ENCODE measurements at regions not wholly inside any gene's neighbourhood (a gene's known extent, or its start where the extent isn't known, plus 50 kb on each side); places are given as distances from the start of the nearest gene placed in this dataset.

DNA sequence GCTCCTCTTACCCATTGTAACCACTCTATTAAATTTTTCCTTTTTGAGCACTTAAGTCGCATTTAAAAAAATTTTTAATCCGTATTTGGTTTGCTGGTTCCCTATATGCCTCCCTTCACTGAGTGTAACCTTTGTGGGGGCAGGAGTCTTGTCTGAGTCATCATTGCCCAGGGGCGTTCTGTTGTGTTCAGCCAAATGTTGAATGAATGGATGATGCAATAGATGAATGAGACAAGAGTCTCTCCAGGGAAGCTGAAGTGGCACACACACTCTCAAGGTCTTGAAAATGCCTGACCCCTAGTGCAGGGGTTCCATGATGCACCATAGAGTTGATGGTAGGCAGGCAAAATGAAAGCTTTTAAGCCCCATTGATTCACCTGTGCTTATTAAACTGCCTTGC, 123.0 kb upstream of the RBFOX1 start:
- in situ Hi-C loops (cut with HindIII; ENCODE audit: low pct_unique_long_range_greater_than_20kb, low sequenced_read_pairs), result no loop called here
- DNase-seq (ENCODE audit: low read depth, low spot score), result peak; percentile 11

DNA sequence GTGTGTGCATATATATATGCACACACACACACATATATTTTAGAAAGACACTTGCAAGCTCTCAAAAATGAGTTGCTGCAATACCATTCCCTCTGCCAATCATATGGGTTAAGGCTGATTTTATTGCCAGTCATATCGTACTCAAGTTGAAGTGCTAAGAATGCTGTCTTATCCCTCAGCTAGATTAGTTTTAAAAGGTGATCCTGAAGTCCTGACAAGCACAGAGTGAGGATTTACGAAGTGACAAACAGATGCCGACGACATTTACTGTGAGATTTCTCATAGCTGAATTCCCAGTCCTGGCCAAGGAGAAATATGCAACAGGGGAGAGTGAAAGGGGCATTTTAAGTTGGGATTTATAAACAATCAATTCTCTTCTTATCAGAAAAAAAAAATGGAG, 126.2 kb upstream of the RBFOX1 start:
- no peak for DNase-seq (ENCODE audit: low read depth, low spot score)
- in situ Hi-C loops (cut with HindIII; ENCODE audit: low pct_unique_long_range_greater_than_20kb, low sequenced_read_pairs), result no loop called here

DNA sequence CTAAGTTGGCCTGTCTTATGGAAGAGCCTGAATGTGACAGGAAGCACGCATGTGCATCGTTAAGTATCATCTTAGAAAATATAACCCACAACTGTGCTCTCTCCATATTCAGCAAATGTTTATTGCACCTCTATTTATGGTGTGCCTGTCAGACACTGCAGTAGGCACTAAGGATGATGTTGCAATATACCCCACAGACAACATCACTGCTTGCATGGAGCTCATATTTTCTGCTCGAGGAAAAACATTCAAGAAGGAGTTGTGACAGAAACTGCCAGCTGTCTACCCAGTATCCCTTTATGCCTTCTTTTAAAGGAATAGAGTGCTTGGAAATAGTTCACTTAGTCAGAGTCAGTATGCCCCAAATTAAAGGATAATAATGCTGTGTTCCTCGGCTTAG, 132.3 kb upstream of the RBFOX1 start:
- no peak for DNase-seq (ENCODE audit: low read depth, low spot score)
- in situ Hi-C loops (cut with HindIII; ENCODE audit: low pct_unique_long_range_greater_than_20kb, low sequenced_read_pairs), result no loop called here

DNA sequence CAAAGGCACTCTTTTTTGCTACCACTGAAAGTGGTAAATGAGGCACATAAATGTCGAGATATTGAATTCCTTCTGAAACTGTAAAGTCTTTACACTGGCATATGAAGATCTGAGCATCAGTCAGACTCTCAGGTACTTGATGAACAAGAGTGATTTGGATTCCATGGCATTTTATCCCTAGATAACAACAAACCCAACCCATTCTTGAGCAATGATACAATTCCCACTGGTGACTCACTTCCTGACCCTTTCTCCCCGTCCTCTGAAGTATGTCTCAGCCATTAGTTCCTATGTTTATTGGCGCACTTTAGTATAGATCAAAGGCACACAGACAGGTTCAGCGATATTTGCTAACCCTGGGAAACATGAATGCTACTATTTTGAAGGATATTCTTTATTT, 147.0 kb upstream of the RBFOX1 start:
- in situ Hi-C loops (cut with HindIII; ENCODE audit: low pct_unique_long_range_greater_than_20kb, low sequenced_read_pairs), result no loop called here
- no peak for DNase-seq (ENCODE audit: low read depth, low spot score)

DNA sequence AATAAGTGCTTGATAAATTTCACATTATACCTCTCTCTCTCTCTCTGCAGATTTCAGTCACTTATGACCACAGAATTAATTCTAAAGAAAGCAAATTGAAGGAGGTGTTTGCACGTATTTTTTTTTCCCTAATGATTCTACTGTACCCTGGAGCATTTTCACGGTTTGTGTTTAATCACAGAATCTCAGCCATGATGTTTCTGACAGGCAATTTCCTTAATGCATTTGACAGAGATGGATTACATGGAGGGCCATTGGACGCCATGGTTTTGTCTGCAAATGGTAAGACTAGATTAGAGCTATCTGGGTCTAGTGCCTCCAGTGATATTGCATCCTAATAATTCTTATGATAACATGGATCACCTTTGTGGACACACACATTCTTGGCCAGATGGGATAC, 147.5 kb upstream of the RBFOX1 start:
- no peak for DNase-seq (ENCODE audit: low read depth, low spot score)
- in situ Hi-C loops (cut with HindIII; ENCODE audit: low pct_unique_long_range_greater_than_20kb, low sequenced_read_pairs), result no loop called here

DNA sequence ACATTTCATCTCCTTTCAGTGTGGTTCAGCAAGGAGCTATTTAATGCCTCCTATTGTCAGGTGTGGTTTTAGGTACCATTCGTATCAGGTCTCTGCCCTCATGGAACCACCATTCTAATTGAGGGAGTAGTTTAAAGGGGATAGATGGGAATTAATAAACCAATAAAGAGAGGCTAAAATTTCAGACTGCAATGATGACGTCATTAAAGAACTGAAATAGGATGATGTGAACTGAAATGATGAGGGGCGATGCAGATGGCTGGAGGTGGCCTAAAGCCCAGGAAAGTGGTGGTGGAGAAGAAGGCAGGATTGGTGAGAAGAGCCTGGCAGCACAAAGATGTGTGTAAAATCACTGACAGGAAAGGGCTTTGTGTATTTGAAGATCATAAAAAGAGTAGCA, 148.9 kb upstream of the RBFOX1 start:
- in situ Hi-C loops (cut with HindIII; ENCODE audit: low pct_unique_long_range_greater_than_20kb, low sequenced_read_pairs), result no loop called here

DNA sequence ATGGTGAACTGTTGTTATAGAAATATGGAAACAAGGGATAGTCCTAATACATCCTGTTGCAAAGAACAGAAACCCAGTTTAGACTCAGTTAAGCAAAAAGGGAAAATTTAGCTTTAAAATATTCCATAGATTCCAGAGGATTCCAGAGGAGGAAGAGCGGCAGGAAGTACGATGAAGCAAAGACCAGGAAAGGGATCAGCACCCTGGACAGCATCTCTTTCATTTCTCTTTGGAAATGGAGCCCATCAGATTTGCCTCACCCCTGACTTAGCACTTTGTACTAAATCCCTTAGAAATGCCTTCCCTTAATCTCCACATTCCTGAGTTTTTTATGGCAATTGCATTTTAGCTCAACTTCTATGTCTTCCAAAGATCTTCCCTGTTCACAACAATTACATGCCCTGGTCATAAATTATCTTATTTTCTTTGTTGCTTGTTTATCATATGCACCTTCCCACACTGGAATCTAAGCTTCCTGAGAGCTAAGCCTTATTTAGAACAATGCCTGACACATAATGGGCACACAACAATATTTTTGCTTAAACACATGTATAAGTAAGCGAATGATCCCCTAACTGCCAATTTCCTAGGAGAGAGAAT, 150.0 kb upstream of the RBFOX1 start:
- in situ Hi-C loops (cut with HindIII; ENCODE audit: low pct_unique_long_range_greater_than_20kb, low sequenced_read_pairs), result no loop called here
- DNase-seq (ENCODE audit: low read depth, low spot score), result no peak

More for the DNA sequence above, 148.9 kb upstream of the RBFOX1 start:
- no peak for DNase-seq (ENCODE audit: low read depth, low spot score)

DNA sequence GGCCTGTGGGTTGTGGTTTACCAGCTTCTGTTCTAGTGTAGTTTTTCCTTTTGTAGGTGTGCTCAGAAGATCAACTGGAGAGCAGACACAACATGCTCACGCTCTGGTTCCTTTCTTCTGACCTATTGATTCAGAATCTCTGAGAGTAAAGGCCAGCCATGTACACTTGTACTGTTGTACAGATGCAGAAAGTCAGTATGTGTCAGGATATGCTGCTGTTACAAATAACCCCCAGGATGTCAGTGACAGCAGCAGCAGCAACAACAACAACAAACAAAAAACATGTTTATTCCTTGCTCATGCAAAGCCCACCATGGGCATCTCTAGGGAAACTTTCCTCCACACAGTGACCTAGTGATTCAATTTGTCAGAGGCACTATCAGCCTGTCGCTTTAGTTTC, 154.8 kb upstream of the RBFOX1 start:
- in situ Hi-C loops (cut with HindIII; ENCODE audit: low pct_unique_long_range_greater_than_20kb, low sequenced_read_pairs), result no loop called here
- DNase-seq (ENCODE audit: low read depth, low spot score), result no peak

DNA sequence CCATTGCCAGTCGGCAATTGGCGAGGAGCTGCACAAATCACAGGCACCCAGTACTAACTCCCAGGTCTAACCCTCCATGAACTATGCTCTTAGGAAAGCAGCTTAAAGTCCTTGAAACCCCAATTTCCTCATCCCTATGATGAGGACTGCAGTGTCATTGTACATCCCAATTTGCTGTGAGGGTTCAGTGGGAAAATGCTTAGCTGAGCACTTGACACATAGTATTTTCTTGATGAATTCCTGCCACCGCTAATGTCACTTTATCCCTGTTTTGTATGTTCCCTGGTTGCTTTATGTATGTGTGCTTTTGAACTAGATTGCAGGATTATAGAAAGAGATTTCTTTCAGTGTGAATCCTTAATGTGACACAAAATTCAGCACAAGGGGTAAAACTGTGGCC, 161.5 kb upstream of the RBFOX1 start:
- in situ Hi-C loops (cut with HindIII; ENCODE audit: low pct_unique_long_range_greater_than_20kb, low sequenced_read_pairs), result no loop called here

DNA sequence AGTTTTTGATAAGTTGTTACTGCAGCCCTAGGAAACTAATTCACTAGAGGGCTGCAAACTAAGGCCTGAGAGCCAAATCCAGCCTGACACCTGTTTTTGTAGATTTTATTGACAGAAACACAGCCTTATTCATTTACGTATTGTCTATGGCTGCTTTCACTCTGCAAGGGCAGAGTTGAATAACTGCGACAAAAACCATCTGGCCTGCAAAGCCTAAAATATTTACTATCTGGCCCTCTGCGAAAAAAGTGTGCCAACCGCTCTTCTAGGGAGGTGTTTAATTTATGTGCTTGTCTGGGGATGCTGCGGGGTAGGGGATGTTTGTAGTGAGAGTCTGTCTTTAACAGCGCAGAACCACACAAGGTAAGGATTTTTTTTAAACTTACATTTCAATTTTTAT, 165.0 kb upstream of the RBFOX1 start:
- in situ Hi-C loops (cut with HindIII; ENCODE audit: low pct_unique_long_range_greater_than_20kb, low sequenced_read_pairs), result no loop called here
- no peak for DNase-seq (ENCODE audit: low read depth, low spot score)

More for the DNA sequence above, 161.5 kb upstream of the RBFOX1 start:
- DNase-seq (ENCODE audit: low read depth, low spot score), result no peak

DNA sequence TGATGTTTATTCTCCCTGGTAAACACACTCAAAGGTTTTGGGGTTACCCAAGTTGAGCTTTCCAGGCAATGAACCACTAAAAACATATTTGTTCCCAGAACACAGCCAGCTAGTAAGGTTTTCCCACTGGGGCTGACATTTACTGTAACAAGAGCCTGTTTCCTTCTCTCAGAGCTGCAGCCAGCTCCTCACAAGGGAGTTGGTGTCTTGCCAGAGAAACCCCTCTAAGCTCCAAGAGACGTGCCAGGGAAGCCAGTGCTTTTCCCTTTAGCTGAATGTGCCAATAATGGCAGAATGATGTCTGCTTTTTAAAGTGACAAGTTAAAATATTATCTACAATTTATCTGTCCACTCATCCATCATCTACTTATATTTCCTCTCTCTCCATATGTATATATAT, 170.8 kb upstream of the RBFOX1 start:
- in situ Hi-C loops (cut with HindIII; ENCODE audit: low pct_unique_long_range_greater_than_20kb, low sequenced_read_pairs), result no loop called here
- DNase-seq (ENCODE audit: low read depth, low spot score), result no peak

DNA sequence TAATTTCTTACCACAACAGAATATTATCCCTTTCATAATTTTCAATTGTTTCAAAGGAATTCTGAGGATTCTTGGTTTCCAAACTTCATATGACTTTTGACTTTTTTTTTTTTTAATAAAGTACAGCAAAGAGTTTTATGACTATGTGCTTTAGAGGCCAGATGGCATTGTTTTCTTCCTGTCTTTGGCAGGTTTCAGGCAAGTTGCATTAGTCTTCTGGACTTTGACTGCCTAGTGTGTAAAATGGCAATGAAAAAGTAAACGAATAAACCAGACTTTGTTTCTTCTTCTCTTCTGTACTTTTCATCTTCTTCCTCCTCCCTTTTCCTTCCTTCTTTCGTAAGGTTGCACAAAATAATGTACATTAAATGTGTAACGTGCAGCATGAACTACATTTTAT, 172.6 kb upstream of the RBFOX1 start:
- DNase-seq (ENCODE audit: low read depth, low spot score), result no peak
- in situ Hi-C loops (cut with HindIII; ENCODE audit: low pct_unique_long_range_greater_than_20kb, low sequenced_read_pairs), result no loop called here

DNA sequence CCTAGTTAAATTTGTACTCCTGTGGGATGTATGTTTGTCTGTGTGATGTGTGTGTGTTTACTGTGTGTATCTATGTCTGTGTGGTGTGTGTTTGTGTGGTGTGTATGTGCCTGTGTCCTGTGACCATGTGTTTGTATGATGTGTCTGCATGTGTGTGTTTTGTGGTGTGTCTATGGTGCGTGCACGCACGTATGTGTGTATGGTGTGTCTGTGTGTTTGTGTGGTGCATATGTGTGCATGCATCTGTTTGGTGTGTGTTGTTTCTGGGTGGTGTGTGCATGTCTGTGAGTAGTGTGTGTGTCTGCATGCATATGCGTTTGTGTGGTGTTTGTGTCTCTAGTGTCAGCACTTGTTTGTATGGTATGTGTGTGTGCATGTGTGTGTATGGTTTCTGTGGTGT, 174.2 kb upstream of the RBFOX1 start:
- in situ Hi-C loops (cut with HindIII; ENCODE audit: low pct_unique_long_range_greater_than_20kb, low sequenced_read_pairs), result no loop called here

DNA sequence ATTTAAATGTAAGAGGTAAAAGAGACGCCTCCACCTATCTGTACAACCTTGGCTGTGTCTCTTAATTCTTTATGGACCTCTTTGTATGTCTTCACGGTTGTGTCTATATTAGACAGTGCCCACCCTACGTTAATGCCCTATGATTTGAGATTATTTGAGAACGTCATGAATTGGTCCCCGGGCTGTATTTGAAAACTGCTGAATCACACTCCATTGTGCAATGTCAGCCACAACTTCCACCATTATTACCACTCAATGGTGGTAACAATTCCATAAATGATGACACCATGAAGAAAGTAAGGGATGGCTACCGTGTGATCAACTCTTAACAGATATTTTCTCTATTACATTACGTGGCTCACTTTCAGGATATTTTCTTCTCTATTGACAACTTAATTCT, 182.4 kb upstream of the RBFOX1 start:
- in situ Hi-C loops (cut with HindIII; ENCODE audit: low pct_unique_long_range_greater_than_20kb, low sequenced_read_pairs), result no loop called here
- DNase-seq (ENCODE audit: low read depth, low spot score), result no peak

More for the DNA sequence above, 174.2 kb upstream of the RBFOX1 start:
- DNase-seq (ENCODE audit: low read depth, low spot score), result no peak

DNA sequence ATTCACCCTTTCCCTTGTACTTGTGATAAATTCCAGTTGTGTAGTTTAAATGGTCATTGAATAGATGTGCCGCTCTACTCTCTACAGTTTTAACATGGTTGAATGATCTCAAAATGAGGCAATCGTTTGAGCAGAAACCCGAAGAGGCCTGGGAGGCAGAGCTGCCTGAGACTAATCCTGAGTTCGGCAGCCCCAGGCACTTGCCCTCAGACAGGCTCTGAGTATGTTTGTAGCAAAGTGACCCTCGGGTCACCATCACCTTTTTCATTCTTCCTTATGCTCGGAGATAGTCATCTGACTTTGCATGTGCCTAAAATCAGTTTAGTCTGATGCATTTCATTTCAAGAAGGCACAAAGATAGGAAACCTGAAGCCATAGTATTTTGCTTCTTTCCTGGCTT, 184.0 kb upstream of the RBFOX1 start:
- in situ Hi-C loops (cut with HindIII; ENCODE audit: low pct_unique_long_range_greater_than_20kb, low sequenced_read_pairs), result no loop called here
- no peak for DNase-seq (ENCODE audit: low read depth, low spot score)

DNA sequence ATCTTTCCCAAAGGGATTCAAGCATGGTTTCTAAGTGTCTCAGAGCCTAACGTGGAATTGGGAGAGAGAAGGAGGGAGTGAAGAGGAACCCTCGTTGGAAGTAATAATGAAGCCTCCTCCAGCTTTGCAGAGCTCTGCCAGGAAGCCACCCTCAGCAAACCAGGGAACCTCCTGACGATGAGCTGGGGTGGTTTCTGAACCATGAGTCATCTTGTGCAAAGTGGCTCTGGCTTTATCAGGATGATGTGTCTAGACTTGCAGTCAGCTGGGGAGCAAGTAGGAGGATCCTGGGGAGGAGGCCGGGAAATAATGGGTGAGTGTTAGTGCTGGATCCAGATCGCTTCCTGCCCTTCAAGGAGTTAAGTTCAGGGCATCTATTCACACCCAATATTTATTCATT, 191.7 kb upstream of the RBFOX1 start:
- DNase-seq (ENCODE audit: low read depth, low spot score), result no peak
- in situ Hi-C loops (cut with HindIII; ENCODE audit: low pct_unique_long_range_greater_than_20kb, low sequenced_read_pairs), result no loop called here

DNA sequence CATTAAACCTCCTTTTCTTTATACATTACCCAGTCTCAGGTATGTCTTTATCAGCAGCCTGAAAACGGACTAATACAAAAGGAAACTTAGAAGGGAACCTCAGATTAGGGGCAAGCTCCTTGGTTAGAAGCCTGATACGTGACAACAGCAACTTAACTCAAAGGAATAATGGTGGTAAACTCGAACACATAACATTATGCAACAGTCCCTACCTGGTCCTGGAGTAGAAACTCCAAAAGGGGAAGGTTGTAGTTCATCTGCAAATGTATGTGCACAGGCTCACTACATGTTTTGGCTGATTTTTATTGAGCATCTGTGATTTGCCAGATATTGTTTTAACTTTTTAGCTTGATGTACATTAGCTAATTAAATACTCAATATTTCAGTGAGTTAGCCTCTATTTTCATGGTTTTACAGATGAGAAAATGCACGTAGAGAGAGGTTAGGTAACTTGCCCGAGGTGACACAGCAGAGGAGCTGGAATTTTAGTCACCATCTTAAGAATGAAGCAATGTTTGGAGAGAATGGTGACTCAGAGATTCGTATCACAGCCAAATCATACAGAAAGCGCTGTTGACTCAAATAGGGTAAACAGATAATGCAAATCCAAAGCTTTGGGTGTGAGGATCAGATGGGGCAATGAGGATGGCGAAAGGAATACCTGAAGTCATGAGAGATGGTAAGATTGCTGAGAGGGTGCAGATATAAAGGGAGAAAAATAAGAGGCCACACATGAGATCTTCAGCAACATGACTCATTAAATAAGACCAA, 194.9 kb upstream of the RBFOX1 start:
- no peak for DNase-seq (ENCODE audit: low read depth, low spot score)
- in situ Hi-C loops (cut with HindIII; ENCODE audit: low pct_unique_long_range_greater_than_20kb, low sequenced_read_pairs), result no loop called here

DNA sequence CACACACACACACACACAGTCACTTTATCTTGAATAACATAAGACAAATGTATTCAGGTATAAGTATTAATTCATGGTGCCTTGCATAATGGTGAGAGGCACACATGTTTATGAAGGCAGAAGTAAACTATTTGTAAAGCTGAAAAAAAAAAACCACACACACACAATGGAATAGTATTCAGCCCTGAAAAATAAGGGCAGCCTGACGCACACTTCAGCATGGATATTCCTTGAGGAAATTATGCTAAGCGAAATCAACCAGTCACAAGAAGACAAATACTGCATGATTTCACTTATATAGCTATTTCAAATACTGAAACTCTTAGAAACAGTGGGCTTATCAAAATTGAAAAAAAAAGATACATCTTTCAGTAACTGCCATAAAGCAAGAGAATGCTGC, 200.2 kb upstream of the RBFOX1 start:
- in situ Hi-C loops (cut with HindIII; ENCODE audit: low pct_unique_long_range_greater_than_20kb, low sequenced_read_pairs), result no loop called here

DNA sequence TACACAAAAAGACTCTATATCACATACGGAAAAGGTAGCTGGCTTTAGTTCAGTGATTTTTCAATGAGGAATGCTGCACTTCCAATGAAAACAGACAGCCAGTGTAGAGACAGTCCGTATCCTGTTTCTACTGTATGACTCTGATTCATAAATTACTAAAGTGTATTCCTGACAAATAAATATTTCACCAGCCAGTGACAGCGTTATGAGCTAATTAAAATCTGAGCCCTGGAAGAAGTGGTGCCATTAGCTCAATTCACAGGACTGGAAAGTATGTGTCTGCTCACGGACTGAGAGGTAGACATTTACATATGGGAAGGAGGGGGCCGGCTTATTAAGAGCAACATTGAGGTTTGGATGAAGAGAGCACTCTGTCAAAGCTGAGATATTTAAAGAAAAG, 207.9 kb upstream of the RBFOX1 start:
- in situ Hi-C loops (cut with HindIII; ENCODE audit: low pct_unique_long_range_greater_than_20kb, low sequenced_read_pairs), result no loop called here
- DNase-seq (ENCODE audit: low read depth, low spot score), result no peak

More for the DNA sequence above, 200.2 kb upstream of the RBFOX1 start:
- DNase-seq (ENCODE audit: low read depth, low spot score), result no peak
